Activated CD4-positive, alpha-beta T cell treated with anti-CD3 and anti-CD28 coated beads, Interleukin-2, amount 10 ng/mL, durations not matched to agents 7 days and 5 days (primary cell): ENCODE measurements at regions not wholly inside any gene's neighbourhood (a gene's known extent, or its start where the extent isn't known, plus 50 kb on each side); places are given as distances from the start of the nearest gene placed in this dataset.

ENCODE experiments used
- CTCF ChIA-PET: fragments of 350-600 bp; sonication (Branson Sonifier 250); formaldehyde crosslinking; loops from one replicate; lab custom pipeline; 2021; ENCODE audit warnings: antibody characterized with exemption; lab: Charles Lee
- POLR2A ChIA-PET: fragments of 350-600 bp; sonication (Branson Sonifier 250); formaldehyde crosslinking; loops from one replicate; lab custom pipeline; 2021; ENCODE audit warnings: antibody characterized with exemption; lab: Charles Lee
- DNase-seq: peaks from one replicate; pipeline ENCODE4 v3.0.0-alpha.2; 2020
- H3K27ac Mint-ChIP-seq: one replicate; pipeline ENCODE4 v1.8.0; 2021; ENCODE audit warnings: mild to moderate bottlenecking, moderate library complexity, mixed read lengths
- H3K27me3 Mint-ChIP-seq: one replicate; pipeline ENCODE4 v1.8.0; 2021; ENCODE audit warnings: mixed read lengths
- H3K36me3 Mint-ChIP-seq: one replicate; pipeline ENCODE4 v1.8.0; 2021; ENCODE audit warnings: low read depth, mixed read lengths
- H3K4me1 Mint-ChIP-seq: one replicate; pipeline ENCODE4 v1.8.0; 2021; ENCODE audit warnings: mixed read lengths
- H3K4me3 Mint-ChIP-seq: one replicate; pipeline ENCODE4 v1.8.0; 2021; ENCODE audit warnings: mild to moderate bottlenecking, moderate library complexity, mixed read lengths
- H3K9me3 Mint-ChIP-seq: one replicate; pipeline ENCODE4 v1.8.0; 2021; ENCODE audit warnings: mixed read lengths

- DNase-seq: no peak
- H3K27ac Mint-ChIP-seq: no peak overlapping the region
- CTCF ChIA-PET: no interaction called here
- no peaks in the 10 kb centered on the region for H3K4me1 Mint-ChIP-seq
- no peaks in the 10 kb centered on the region for H3K9me3 Mint-ChIP-seq
- H3K27me3 Mint-ChIP-seq: peaks cover 23% of the 10 kb centered on the region
- no peak overlapping the region for H3K4me3 Mint-ChIP-seq
- POLR2A ChIA-PET: no interaction called here
- no peaks in the 10 kb centered on the region for H3K36me3 Mint-ChIP-seq
Measured at GRCh38 chr2:161042990-161043625, 117.1 kb upstream of the TANK start.

- H3K9me3 Mint-ChIP-seq: no peaks in the 10 kb centered on the region
Measured at GRCh38 chr2:161044095-161044865, 115.9 kb upstream of the TANK start.

GRCh38 chr2:161044921-161045320 lies 115.3 kb upstream of the TANK start:
- ChIA-PET CTCF (interaction anchor here (1.1 kb wide), 1 partner anchor 41 kb away, joined by 3 read pairs; no protein-coding TSS in a partner anchor), POLR2A (no interaction called here)
- Mint-ChIP-seq H3K27me3 (peaks cover 25% of the 10 kb centered on the region), H3K4me1 (no peaks in the 10 kb centered on the region), H3K27ac (no peak overlapping the region), H3K36me3 (no peaks in the 10 kb centered on the region), H3K9me3 (no peaks in the 10 kb centered on the region), H3K4me3 (no peak overlapping the region)
- no peak for DNase-seq

More at GRCh38 chr2:161044095-161044865, 115.9 kb upstream of the TANK start:
- Mint-ChIP-seq H3K4me1 (no peaks in the 10 kb centered on the region), H3K4me3 (no peak overlapping the region), H3K36me3 (no peaks in the 10 kb centered on the region), H3K27ac (no peak overlapping the region), H3K27me3 (peaks cover 21% of the 10 kb centered on the region)
- DNase-seq: no peak
- CTCF ChIA-PET: interaction anchor here (1.1 kb wide), 1 partner anchor 40 kb away, joined by 3 read pairs; no protein-coding TSS in a partner anchor
- POLR2A ChIA-PET: no interaction called here

GRCh38 chr2:161045726-161046125 lies 114.5 kb upstream of the TANK start:
- CTCF ChIA-PET: interaction anchor here (1.6 kb wide), 1 partner anchor 12 kb away, joined by 5 read pairs; no protein-coding TSS in a partner anchor
- POLR2A ChIA-PET: no interaction called here

GRCh38 chr2:161046876-161047275 lies 113.4 kb upstream of the TANK start:
- CTCF ChIA-PET: interaction anchor here (1.6 kb wide), 1 partner anchor 11 kb away, joined by 5 read pairs; no protein-coding TSS in a partner anchor
- POLR2A ChIA-PET: no interaction called here
- H3K4me1 Mint-ChIP-seq: no peaks in the 10 kb centered on the region
- no peak overlapping the region for H3K27ac Mint-ChIP-seq
- peaks cover 42% of the 10 kb centered on the region for H3K27me3 Mint-ChIP-seq
- no peak overlapping the region for H3K4me3 Mint-ChIP-seq
- no peaks in the 10 kb centered on the region for H3K9me3 Mint-ChIP-seq
- no peak for DNase-seq
- peaks cover 2% of the 10 kb centered on the region for H3K36me3 Mint-ChIP-seq

More at GRCh38 chr2:161045726-161046125, 114.5 kb upstream of the TANK start:
- Mint-ChIP-seq H3K27me3 (peaks cover 33% of the 10 kb centered on the region), H3K4me1 (no peaks in the 10 kb centered on the region), H3K27ac (no peak overlapping the region), H3K4me3 (no peak overlapping the region), H3K36me3 (no peaks in the 10 kb centered on the region), H3K9me3 (no peaks in the 10 kb centered on the region)
- no peak for DNase-seq

- ChIA-PET CTCF (interaction anchor here (1.2 kb wide), 1 partner anchor 15 kb away, joined by 5 read pairs; no protein-coding TSS in a partner anchor), POLR2A (no interaction called here)
- no peak overlapping the region for H3K27ac Mint-ChIP-seq
- H3K36me3 Mint-ChIP-seq: peaks cover 2% of the 10 kb centered on the region
- no peaks in the 10 kb centered on the region for H3K4me1 Mint-ChIP-seq
- no peak for DNase-seq
- no peaks in the 10 kb centered on the region for H3K9me3 Mint-ChIP-seq
- peaks cover 50% of the 10 kb centered on the region for H3K27me3 Mint-ChIP-seq
- no peak overlapping the region for H3K4me3 Mint-ChIP-seq
Measured at GRCh38 chr2:161048317-161048716, 111.9 kb upstream of the TANK start.

GRCh38 chr2:161049559-161049958 lies 110.7 kb upstream of the TANK start:
- H3K36me3 Mint-ChIP-seq: peaks cover 2% of the 10 kb centered on the region
- no peak overlapping the region for H3K27ac Mint-ChIP-seq
- no peak for DNase-seq
- H3K27me3 Mint-ChIP-seq: peaks cover 48% of the 10 kb centered on the region
- POLR2A ChIA-PET: no interaction called here
- H3K9me3 Mint-ChIP-seq: no peaks in the 10 kb centered on the region
- H3K4me3 Mint-ChIP-seq: no peak overlapping the region
- CTCF ChIA-PET: no interaction called here
- no peaks in the 10 kb centered on the region for H3K4me1 Mint-ChIP-seq

- peaks cover 40% of the 10 kb centered on the region for H3K27me3 Mint-ChIP-seq
- DNase-seq: no peak
- POLR2A ChIA-PET: no interaction called here
- H3K4me3 Mint-ChIP-seq: no peak overlapping the region
- peaks cover 2% of the 10 kb centered on the region for H3K36me3 Mint-ChIP-seq
- peaks cover 2% of the 10 kb centered on the region for H3K9me3 Mint-ChIP-seq
- CTCF ChIA-PET: interaction anchor here (1.4 to 2.0 kb wide), 2 partner anchors 11 to 13 kb away, joined by 3 to 7 read pairs; no protein-coding TSS in a partner anchor
- no peaks in the 10 kb centered on the region for H3K4me1 Mint-ChIP-seq
- H3K27ac Mint-ChIP-seq: no peak overlapping the region
Measured at GRCh38 chr2:161052214-161052613, 108.0 kb upstream of the TANK start.

GRCh38 chr2:161055289-161055688 lies 104.9 kb upstream of the TANK start:
- Mint-ChIP-seq H3K9me3 (peaks cover 2% of the 10 kb centered on the region), H3K36me3 (peaks cover 2% of the 10 kb centered on the region), H3K27ac (no peak overlapping the region), H3K4me3 (no peak overlapping the region), H3K27me3 (peaks cover 33% of the 10 kb centered on the region), H3K4me1 (no peaks in the 10 kb centered on the region)
- DNase-seq: no peak
- ChIA-PET CTCF (interaction anchor here (1.2 to 1.5 kb wide), 2 partner anchors 9 to 30 kb away, joined by 3 to 6 read pairs; no protein-coding TSS in a partner anchor), POLR2A (no interaction called here)

GRCh38 chr2:161059388-161059787 lies 100.8 kb upstream of the TANK start:
- H3K9me3 Mint-ChIP-seq: peaks cover 2% of the 10 kb centered on the region
- ChIA-PET POLR2A (no interaction called here), CTCF (interaction anchor here (1.0 to 2.2 kb wide), 2 partner anchors 9 to 13 kb away, joined by 4 to 5 read pairs; no protein-coding TSS in a partner anchor)
- H3K4me3 Mint-ChIP-seq: no peak overlapping the region
- peaks cover 5% of the 10 kb centered on the region for H3K27me3 Mint-ChIP-seq
- H3K4me1 Mint-ChIP-seq: peaks cover 5% of the 10 kb centered on the region
- no peak overlapping the region for H3K27ac Mint-ChIP-seq
- DNase-seq: no peak
- no peaks in the 10 kb centered on the region for H3K36me3 Mint-ChIP-seq

GRCh38 chr2:161061786-161062185 lies 98.4 kb upstream of the TANK start:
- H3K9me3 Mint-ChIP-seq: no peaks in the 10 kb centered on the region
- H3K4me1 Mint-ChIP-seq: peaks cover 5% of the 10 kb centered on the region
- CTCF ChIA-PET: interaction anchor here (0.6 to 3.4 kb wide), 2 partner anchors 14 to 166 kb away, joined by 3 to 43 read pairs; no protein-coding TSS in a partner anchor
- no peak for DNase-seq
- POLR2A ChIA-PET: interaction anchor here (0.6 kb wide), 1 partner anchor 360 kb away, joined by 4 read pairs; no protein-coding TSS in a partner anchor
- no peak overlapping the region for H3K27ac Mint-ChIP-seq
- H3K36me3 Mint-ChIP-seq: no peaks in the 10 kb centered on the region
- H3K27me3 Mint-ChIP-seq: no peaks in the 10 kb centered on the region
- no peak overlapping the region for H3K4me3 Mint-ChIP-seq

GRCh38 chr2:161063157-161063945 lies 96.9 kb upstream of the TANK start:
- ChIA-PET POLR2A (no interaction called here), CTCF (interaction anchor here (0.6 to 3.4 kb wide), 21 partner anchors 8 to 986 kb away, joined by 3 to 43 read pairs (median 4); no protein-coding TSS in a partner anchor)
- peaks cover 13% of the 10 kb centered on the region for H3K4me1 Mint-ChIP-seq
- H3K9me3 Mint-ChIP-seq: no peaks in the 10 kb centered on the region
- no peak overlapping the region for H3K27ac Mint-ChIP-seq
- no peak overlapping the region for H3K4me3 Mint-ChIP-seq
- DNase-seq: peak; percentile 76
- H3K36me3 Mint-ChIP-seq: no peaks in the 10 kb centered on the region
- peaks cover 4% of the 10 kb centered on the region for H3K27me3 Mint-ChIP-seq
